Fibroblast of mammary gland (primary cell): ENCODE measurements at regions not wholly inside any gene's neighbourhood (a gene's known extent, or its start where the extent isn't known, plus 50 kb on each side); places are given as distances from the start of the nearest gene placed in this dataset.
"Not testable (repeated sequence)": the region's sequence is repeated elsewhere in the genome, so short reads cannot be mapped to it uniquely, and the experiment has no call there.

Experiments used
- DNase-seq: peaks from one replicate; pipeline ENCODE4 v3.0.0-alpha.2; 2010; ENCODE audit warnings: low read depth
- H3K4me3 ChIP-seq: 2 replicates; pipeline ENCODE4 v1.5.1; 2011; ENCODE audit warnings: low read depth, mild to moderate bottlenecking, low read length, moderate library complexity; ENCODE audit not compliant: control insufficient read depth
- CTCF ChIP-seq: conservative IDR thresholded peaks from 2 replicates; pipeline ENCODE4 v1.5.1; 2011; ENCODE audit warnings: low read depth, low read length, inconsistent platforms; ENCODE audit not compliant: control insufficient read depth, insufficient read depth

DNA sequence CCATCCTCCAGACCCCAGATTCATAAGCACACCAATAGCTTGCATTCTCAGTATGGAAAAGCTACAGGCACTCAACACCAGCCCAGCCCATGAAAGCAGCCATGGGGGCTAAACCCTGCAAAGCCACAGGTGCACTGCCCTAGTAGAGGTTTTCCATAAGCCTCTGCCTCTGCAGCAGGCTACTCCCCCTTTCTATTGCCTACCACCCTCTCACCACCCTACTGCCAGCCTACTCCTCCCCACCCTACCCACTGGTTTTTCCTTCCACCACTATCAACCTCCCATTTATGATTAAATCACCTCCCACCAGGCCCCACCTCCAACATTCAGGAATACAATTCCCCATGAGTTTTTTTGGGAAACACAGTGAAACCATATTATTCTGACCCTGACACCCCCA, 96.4 kb upstream of the TEKT4 start:
- TF ChIP-seq CTCF, result no peak
- no peak overlapping the region for H3K4me3 ChIP-seq
- no peak for DNase-seq

GRCh38 chr2:94776036-94776435, 95.2 kb upstream of the TEKT4 start:
- no peak for TF ChIP-seq CTCF
- no peak overlapping the region for H3K4me3 ChIP-seq
- DNase-seq, result no peak

GRCh38 chr2:94785105-94785504, 86.1 kb upstream of the TEKT4 start:
- not testable (repeated sequence) for DNase-seq, H3K4me3 ChIP-seq

DNA sequence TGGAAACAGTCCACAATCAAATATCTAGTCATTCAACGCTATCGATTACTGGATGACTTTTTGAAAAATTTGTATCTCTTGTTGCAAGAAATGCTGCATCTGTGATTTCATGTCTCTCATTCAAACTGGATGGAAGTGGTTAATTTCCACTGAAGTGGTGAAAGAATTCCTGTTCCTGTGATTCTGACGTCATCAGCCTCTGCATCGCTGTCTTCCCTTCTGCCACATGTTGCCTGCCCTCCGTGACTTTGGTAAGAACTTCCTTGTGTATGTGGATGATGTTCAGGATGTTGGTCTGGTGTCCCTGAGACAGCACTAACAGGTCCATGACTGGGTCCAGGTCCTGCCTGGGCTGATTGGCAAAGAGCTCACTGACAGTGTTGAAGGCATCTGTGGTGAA, 84.8 kb upstream of the TEKT4 start:
- not testable (repeated sequence) for H3K4me3 ChIP-seq, DNase-seq

- DNase-seq, H3K4me3 ChIP-seq: not testable (repeated sequence)
Observed at GRCh38 chr2:94790169-94790568, 81.1 kb upstream of the TEKT4 start.

DNA sequence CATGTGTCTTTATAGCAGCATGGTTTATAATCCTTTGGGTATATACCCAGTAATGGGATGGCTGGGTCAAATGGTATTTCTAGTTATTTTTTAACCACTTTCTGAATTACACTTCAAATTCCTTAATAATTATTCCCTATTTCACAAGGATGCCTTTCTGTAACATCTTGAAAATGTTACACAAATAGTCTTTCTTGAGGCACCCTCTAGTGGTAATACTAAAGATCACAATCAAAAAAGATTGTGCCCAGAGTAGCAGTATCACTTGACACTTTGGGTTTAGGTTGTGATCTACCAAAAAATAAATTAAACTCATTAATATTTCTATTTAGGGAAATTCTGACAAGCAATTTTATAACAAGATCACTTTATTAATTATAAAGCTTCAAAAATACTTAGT, 74.0 kb upstream of the TEKT4 start:
- peak; percentile 31 for TF ChIP-seq CTCF
- DNase-seq, result peak; percentile 22
- not testable (repeated sequence) for H3K4me3 ChIP-seq
